Peyer's patch (tissue), 4 donors: ENCODE measurements at regions not wholly inside any gene's neighbourhood (a gene's known extent, or its start where the extent isn't known, plus 50 kb on each side); places are given as distances from the start of the nearest gene placed in this dataset.

Experiments
- DNase-seq, 3 donors: peaks; one replicate each; pipeline ENCODE4 v3.0.0-alpha.2; 2017 to 2019
- H3K27ac ChIP-seq, 4 donors: fragments of 200-600 bp; sonication (generic); one replicate each; pipeline ENCODE4 v1.5.1; 2016 to 2019
- H3K27me3 ChIP-seq, 2 donors: fragments of 200-600 bp; sonication (generic); one replicate each; pipeline ENCODE4 v1.5.1; 2019
- H3K36me3 ChIP-seq, 3 donors: fragments of 200-600 bp; sonication (generic); one replicate each; pipeline ENCODE4 v1.5.1; 2016 to 2019
- H3K4me1 ChIP-seq, 4 donors: fragments of 200-600 bp; sonication (generic); one replicate each; pipeline ENCODE4 v1.5.1; 2016 to 2019
- H3K4me3 ChIP-seq, 4 donors: fragments of 200-600 bp; sonication (generic); 1 replicate in 3 of 4; 2 replicates in 1 of 4; pipeline ENCODE4 v1.5.1; 2016 to 2019; ENCODE audit warnings: mild to moderate bottlenecking in 1 of 4
- H3K9me3 ChIP-seq, 4 donors: fragments of 200-600 bp; sonication (generic); one replicate each; pipeline ENCODE4 v1.5.1; 2016 to 2019; ENCODE audit warnings: mild to moderate bottlenecking in 1 of 4
- CTCF ChIP-seq, 6 experiments: fragments of 450-650 bp in 4 of 6; fragments of 200-600 bp in 2 of 6; sonication (generic) in 1 of 6; IDR thresholded peaks; one replicate each; pipeline ENCODE4 v1.5.1; 2017 to 2019; ENCODE audit warnings: antibody characterized with exemption in 6 of 6, mild to moderate bottlenecking in 3 of 6, moderate library complexity in 1 of 6
- POLR2A ChIP-seq, 2 donors: fragments of 450-650 bp; IDR thresholded peaks; one replicate each; pipeline ENCODE4 v1.5.1; 2017; ENCODE audit warnings: antibody characterized with exemption in 2 of 2, mild to moderate bottlenecking in 2 of 2, moderate library complexity in 2 of 2

- no peak for DNase-seq
- no peaks in the 10 kb centered on the region for H3K36me3 ChIP-seq
- no peak overlapping the region for H3K4me3 ChIP-seq
- TF ChIP-seq CTCF (IDR thresholded peaks at IDR 0.05), result no peak
- no peak for TF ChIP-seq POLR2A (IDR thresholded peaks at IDR 0.05)
- no peak overlapping the region for H3K27ac ChIP-seq
- no peaks in the 10 kb centered on the region for H3K4me1 ChIP-seq
- no peaks in the 10 kb centered on the region for H3K27me3 ChIP-seq
- H3K9me3 ChIP-seq, result no peaks in the 10 kb centered on the region
Measured at GRCh38 chr11:26014456-26015115, 317.3 kb upstream of the ANO3 start.

GRCh38 chr11:26017322-26017860 is 314.5 kb upstream of the ANO3 start:
- no peaks in the 10 kb centered on the region for H3K27me3 ChIP-seq
- H3K4me3 ChIP-seq, result no peak overlapping the region
- no peak for TF ChIP-seq POLR2A (IDR thresholded peaks at IDR 0.05)
- TF ChIP-seq CTCF (IDR thresholded peaks at IDR 0.05), result no peak
- DNase-seq, result no peak
- no peaks in the 10 kb centered on the region for H3K36me3 ChIP-seq
- no peaks in the 10 kb centered on the region for H3K4me1 ChIP-seq
- H3K27ac ChIP-seq, result no peak overlapping the region
- H3K9me3 ChIP-seq, result no peaks in the 10 kb centered on the region

- H3K27me3 ChIP-seq, result no peaks in the 10 kb centered on the region
- H3K4me1 ChIP-seq, result no peaks in the 10 kb centered on the region
- no peaks in the 10 kb centered on the region for H3K36me3 ChIP-seq
- no peak for TF ChIP-seq POLR2A (IDR thresholded peaks at IDR 0.05)
- no peak for TF ChIP-seq CTCF (IDR thresholded peaks at IDR 0.05)
- no peak overlapping the region for H3K4me3 ChIP-seq
- no peaks in the 10 kb centered on the region for H3K9me3 ChIP-seq
- no peak overlapping the region for H3K27ac ChIP-seq
- no peak for DNase-seq
Measured at GRCh38 chr11:26017903-26018302, 314.0 kb upstream of the ANO3 start.

GRCh38 chr11:26018336-26018735 is 313.6 kb upstream of the ANO3 start:
- H3K4me1 ChIP-seq, result no peaks in the 10 kb centered on the region
- TF ChIP-seq POLR2A (IDR thresholded peaks at IDR 0.05) (no peak), CTCF (IDR thresholded peaks at IDR 0.05) (no peak)
- no peak overlapping the region for H3K27ac ChIP-seq
- H3K36me3 ChIP-seq, result no peaks in the 10 kb centered on the region
- H3K9me3 ChIP-seq, result no peaks in the 10 kb centered on the region
- no peak for DNase-seq
- H3K27me3 ChIP-seq, result no peaks in the 10 kb centered on the region
- H3K4me3 ChIP-seq, result no peak overlapping the region

- no peaks in the 10 kb centered on the region for H3K36me3 ChIP-seq
- no peak overlapping the region for H3K4me3 ChIP-seq
- no peak for TF ChIP-seq POLR2A (IDR thresholded peaks at IDR 0.05)
- DNase-seq, result no peak
- no peak overlapping the region for H3K27ac ChIP-seq
- no peaks in the 10 kb centered on the region for H3K27me3 ChIP-seq
- no peaks in the 10 kb centered on the region for H3K4me1 ChIP-seq
- H3K9me3 ChIP-seq, result no peaks in the 10 kb centered on the region
Measured at GRCh38 chr11:26019386-26019785, 312.5 kb upstream of the ANO3 start.

GRCh38 chr11:26021017-26021416 is 310.9 kb upstream of the ANO3 start:
- no peaks in the 10 kb centered on the region for H3K27me3 ChIP-seq
- H3K9me3 ChIP-seq, result no peaks in the 10 kb centered on the region
- H3K36me3 ChIP-seq, result no peaks in the 10 kb centered on the region
- no peak for TF ChIP-seq CTCF (IDR thresholded peaks at IDR 0.05)
- no peak for TF ChIP-seq POLR2A (IDR thresholded peaks at IDR 0.05)
- H3K4me1 ChIP-seq, result no peaks in the 10 kb centered on the region
- DNase-seq, result no peak
- no peak overlapping the region for H3K27ac ChIP-seq
- no peak overlapping the region for H3K4me3 ChIP-seq
